Activated T-helper 17 cell treated with anti-CD3 and anti-CD28 coated beads, Interleukin-2, amount 50 U/mL, for 72 hours (primary cell): ENCODE measurements at regions not wholly inside any gene's neighbourhood (a gene's known extent, or its start where the extent isn't known, plus 50 kb on each side); places are given as distances from the start of the nearest gene placed in this dataset.

Experiments
- ATAC-seq: fragments of 150-1000 bp; cut with Tn5 transposase; replicated peaks from 2 replicates; pipeline ENCODE4 v1.10.0; 2021; ENCODE audit warnings: mild to moderate bottlenecking, moderate library complexity
- H3K27ac Mint-ChIP-seq: one replicate; pipeline ENCODE4 v1.8.0; 2022; ENCODE audit warnings: mixed read lengths
- H3K27me3 Mint-ChIP-seq: one replicate; pipeline ENCODE4 v1.8.0; 2022; ENCODE audit warnings: mixed read lengths
- H3K36me3 Mint-ChIP-seq: one replicate; pipeline ENCODE4 v1.8.0; 2022; ENCODE audit warnings: low read depth, mild to moderate bottlenecking, mixed read lengths
- H3K4me1 Mint-ChIP-seq: one replicate; pipeline ENCODE4 v1.8.0; 2022; ENCODE audit warnings: mixed read lengths
- H3K4me3 Mint-ChIP-seq: one replicate; pipeline ENCODE4 v1.8.0; 2022; ENCODE audit warnings: mild to moderate bottlenecking, mixed read lengths
- H3K9me3 Mint-ChIP-seq: one replicate; pipeline ENCODE4 v1.8.0; 2022; ENCODE audit warnings: mixed read lengths

DNA sequence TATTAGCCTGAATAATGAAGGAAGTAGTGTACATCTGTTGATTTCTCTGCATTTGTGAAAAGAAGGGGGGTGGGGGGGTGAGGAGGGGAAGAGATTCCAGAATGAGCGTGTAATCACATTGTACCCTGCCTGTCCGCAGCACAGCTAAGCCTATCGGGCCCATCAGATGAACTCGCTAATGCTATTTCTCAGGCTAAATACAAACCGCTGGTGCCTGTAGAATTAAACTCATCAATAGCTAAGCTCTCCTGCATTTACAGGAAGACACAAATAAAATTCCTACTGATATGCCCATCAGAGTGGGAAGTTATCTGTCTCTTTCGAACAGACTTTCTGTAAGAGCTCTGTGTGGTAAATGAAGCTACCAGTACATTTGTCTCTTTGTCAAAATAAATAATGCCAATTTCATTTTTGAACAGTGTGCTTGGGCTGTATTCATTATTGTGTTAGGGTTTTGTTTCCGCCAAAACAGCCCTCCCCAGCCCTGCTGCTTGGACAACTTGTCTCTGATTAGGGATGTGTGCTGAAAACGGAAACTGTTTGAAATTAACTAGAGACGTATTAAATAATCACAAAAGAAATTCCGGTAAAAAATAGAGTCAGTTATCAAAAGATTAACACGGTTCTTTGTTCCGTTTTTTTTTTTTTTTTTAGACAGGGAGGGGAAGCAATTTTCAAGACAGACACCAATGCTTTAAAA, 305.4 kb downstream of the TTLL7 start:
- no peak for ATAC-seq
- H3K36me3 Mint-ChIP-seq = no peaks in the 10 kb centered on the region
- no peaks in the 10 kb centered on the region for H3K9me3 Mint-ChIP-seq

GRCh38 chr1:83692524-83693381, 306.2 kb downstream of the TTLL7 start:
- no peaks in the 10 kb centered on the region for H3K4me1 Mint-ChIP-seq
- peak; percentile 52 for ATAC-seq
- peak overlapping the region; percentile 54 for H3K4me3 Mint-ChIP-seq
- H3K27me3 Mint-ChIP-seq = peaks cover 4% of the 10 kb centered on the region
- H3K27ac Mint-ChIP-seq = peak overlapping the region; percentile 30
- H3K36me3 Mint-ChIP-seq = no peaks in the 10 kb centered on the region
- no peaks in the 10 kb centered on the region for H3K9me3 Mint-ChIP-seq

More for the DNA sequence above, 305.4 kb downstream of the TTLL7 start:
- Mint-ChIP-seq H3K4me1 (no peaks in the 10 kb centered on the region), H3K4me3 (peak overlapping the region; percentile 54), H3K27me3 (peaks cover 4% of the 10 kb centered on the region), H3K27ac (peak overlapping the region; percentile 30)

DNA sequence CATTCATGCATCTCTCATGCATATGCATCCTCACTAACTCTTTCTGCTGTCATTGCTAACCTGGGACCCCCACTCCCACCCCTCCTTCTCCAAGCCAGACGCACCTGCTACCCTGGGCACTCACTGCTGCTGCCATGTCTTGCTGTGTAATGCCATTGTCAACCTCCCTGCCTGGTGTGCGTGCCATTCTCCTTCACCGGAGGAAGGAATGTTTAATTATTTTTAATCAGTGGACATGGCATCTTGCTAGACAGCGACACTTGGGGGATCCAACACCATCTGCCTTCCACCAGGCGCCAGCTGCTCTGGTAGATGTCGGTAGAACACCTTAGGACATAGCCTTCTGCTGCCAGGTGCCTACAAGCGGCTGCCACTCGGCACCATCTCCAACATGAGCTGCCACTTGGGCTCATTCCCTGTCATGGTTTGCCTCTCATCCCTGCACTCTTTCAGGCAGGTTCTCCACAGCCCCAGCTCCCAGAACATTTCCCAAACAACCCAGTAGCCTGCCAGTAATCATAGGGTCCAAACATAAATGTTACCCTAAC, 306.9 kb downstream of the TTLL7 start:
- no peak overlapping the region for H3K4me3 Mint-ChIP-seq
- H3K4me1 Mint-ChIP-seq = no peaks in the 10 kb centered on the region
- no peaks in the 10 kb centered on the region for H3K36me3 Mint-ChIP-seq
- no peak overlapping the region for H3K27ac Mint-ChIP-seq
- H3K27me3 Mint-ChIP-seq = peaks cover 4% of the 10 kb centered on the region
- no peaks in the 10 kb centered on the region for H3K9me3 Mint-ChIP-seq
- no peak for ATAC-seq

DNA sequence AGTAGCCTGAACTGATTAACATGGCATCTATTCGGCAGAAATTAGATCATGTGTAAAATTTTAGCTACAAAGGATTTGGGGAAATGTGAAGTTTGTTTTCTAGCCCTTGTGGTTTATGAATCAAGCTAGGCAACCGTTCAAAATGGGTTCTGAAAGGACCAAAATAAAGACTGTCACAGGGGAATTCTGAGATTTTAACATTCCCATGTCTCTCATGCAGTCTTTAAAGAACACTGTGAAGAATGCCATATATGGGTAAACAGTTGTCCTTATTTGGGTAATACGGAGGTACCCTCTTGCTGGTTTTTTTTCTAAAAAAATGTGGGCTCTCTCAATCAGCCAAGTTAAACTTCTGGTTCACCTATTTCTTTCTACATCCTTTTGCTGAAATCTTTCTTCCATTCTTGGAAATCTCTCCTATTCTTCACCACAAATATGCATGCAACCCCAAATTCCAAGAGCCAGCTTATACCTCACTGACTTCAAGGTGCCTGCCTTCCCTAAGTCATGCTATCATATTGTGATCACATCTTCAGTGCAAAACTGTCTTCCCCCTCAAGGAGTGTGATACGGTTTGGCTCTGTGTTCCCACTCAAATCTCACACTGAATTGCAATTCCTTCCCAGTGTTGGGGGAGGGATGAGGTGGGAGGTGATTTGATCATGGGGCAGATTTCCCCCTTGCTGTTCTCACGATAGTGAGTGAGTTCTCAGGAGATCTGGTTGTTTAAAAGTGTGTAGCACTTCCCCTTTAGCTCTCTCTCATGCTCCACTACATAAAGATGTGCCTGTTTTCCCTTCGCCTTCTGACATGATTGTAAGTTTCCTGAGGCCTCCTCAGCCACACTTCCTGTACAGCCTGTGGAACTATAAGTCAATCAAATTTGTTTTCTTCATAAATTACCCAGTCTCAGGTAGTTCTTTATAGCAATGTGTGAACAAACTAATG, 308.7 kb downstream of the TTLL7 start:
- Mint-ChIP-seq H3K27me3 (no peaks in the 10 kb centered on the region), H3K9me3 (no peaks in the 10 kb centered on the region), H3K4me3 (no peak overlapping the region), H3K27ac (no peak overlapping the region), H3K36me3 (no peaks in the 10 kb centered on the region), H3K4me1 (no peaks in the 10 kb centered on the region)
- no peak for ATAC-seq

DNA sequence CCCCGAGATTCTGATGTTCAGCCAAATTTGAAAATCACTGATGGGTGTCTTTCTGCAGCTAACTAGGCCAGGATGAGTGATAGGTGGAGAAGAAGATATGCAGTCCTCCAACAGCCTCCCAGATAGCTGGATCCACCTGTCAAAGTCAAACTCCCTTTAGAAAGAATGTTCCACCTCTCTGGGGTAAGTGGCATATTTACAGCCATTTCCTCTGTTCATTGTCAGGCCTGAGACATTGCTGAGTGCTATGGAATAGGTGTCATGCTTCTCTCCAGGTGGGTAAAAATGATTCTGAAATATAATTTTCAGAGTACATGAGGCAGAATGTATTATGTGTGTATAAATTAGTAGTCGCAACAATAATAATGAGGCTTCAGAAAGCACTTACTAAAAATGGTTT, 316.8 kb downstream of the TTLL7 start:
- Mint-ChIP-seq H3K4me1 (no peaks in the 10 kb centered on the region), H3K36me3 (no peaks in the 10 kb centered on the region), H3K27ac (no peak overlapping the region), H3K27me3 (no peaks in the 10 kb centered on the region), H3K4me3 (no peak overlapping the region), H3K9me3 (peaks cover 4% of the 10 kb centered on the region)
- ATAC-seq = no peak

- Mint-ChIP-seq H3K4me3 (no peak overlapping the region), H3K9me3 (no peaks in the 10 kb centered on the region), H3K27ac (no peak overlapping the region), H3K36me3 (no peaks in the 10 kb centered on the region), H3K27me3 (no peaks in the 10 kb centered on the region), H3K4me1 (no peaks in the 10 kb centered on the region)
- no peak for ATAC-seq
Measured at GRCh38 chr1:83676106-83676505, 322.8 kb downstream of the TTLL7 start.

- H3K4me3 Mint-ChIP-seq = no peak overlapping the region
- H3K4me1 Mint-ChIP-seq = no peaks in the 10 kb centered on the region
- H3K9me3 Mint-ChIP-seq = no peaks in the 10 kb centered on the region
- ATAC-seq = peak; percentile 56
- H3K27me3 Mint-ChIP-seq = no peaks in the 10 kb centered on the region
- H3K36me3 Mint-ChIP-seq = no peaks in the 10 kb centered on the region
- H3K27ac Mint-ChIP-seq = no peak overlapping the region
Measured at GRCh38 chr1:83673312-83673711, 325.6 kb downstream of the TTLL7 start.

DNA sequence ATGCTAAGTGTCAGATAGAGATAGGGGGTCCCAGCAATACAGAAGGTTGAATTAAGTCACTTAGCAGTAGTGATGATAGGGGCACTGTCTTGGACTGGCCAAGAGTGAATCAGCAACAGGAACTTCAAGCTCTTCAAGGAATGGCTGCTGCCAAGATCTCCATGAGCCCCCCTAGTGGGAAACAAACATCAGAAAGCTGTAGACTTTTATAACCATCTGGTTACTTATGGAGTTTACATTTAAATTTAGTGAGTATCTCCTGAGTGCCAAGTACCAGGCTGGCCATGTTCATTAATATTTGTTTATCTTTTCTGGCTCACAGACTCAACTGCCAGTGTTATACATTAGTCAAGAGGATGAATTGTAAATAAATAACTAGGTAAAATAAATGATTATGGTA, 327.3 kb downstream of the TTLL7 start:
- Mint-ChIP-seq H3K27ac (no peak overlapping the region), H3K4me1 (no peaks in the 10 kb centered on the region), H3K4me3 (no peak overlapping the region), H3K9me3 (peaks cover 5% of the 10 kb centered on the region), H3K27me3 (no peaks in the 10 kb centered on the region), H3K36me3 (no peaks in the 10 kb centered on the region)
- no peak for ATAC-seq

DNA sequence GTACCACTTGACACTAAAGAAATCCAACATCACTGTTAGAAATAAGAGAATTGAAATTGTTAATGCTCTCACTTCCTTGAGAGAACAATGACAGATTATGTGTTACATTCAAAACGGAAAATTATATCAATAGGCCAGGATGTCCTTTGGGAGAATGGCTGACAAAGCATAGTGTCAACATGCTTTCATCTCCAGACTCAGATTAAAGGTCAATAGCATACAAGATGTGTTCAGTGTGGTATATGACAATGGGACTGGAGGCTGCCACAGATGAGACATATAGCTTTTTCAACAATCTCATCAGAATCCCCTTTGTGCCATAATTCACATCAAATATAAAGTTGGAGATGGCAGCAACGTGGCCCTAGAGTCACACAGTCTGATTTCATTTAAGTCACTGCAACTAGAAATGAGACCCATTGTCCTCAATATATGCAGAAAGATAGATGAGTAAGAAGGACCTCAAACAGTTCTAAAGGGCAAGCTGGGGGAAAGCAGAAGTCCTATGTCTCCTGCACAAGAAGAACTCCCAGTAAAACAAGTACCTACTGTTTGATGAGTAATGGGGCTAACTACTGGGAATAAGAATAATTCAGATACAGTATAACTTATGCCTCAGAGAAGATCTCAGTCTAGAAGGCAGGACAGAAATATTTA, 327.9 kb downstream of the TTLL7 start:
- ATAC-seq = peak; percentile 48
- peaks cover 5% of the 10 kb centered on the region for H3K9me3 Mint-ChIP-seq
- no peaks in the 10 kb centered on the region for H3K27me3 Mint-ChIP-seq
- H3K36me3 Mint-ChIP-seq = no peaks in the 10 kb centered on the region
- H3K4me1 Mint-ChIP-seq = no peaks in the 10 kb centered on the region
- H3K4me3 Mint-ChIP-seq = no peak overlapping the region
- no peak overlapping the region for H3K27ac Mint-ChIP-seq

GRCh38 chr1:83641796-83642443, 357.0 kb downstream of the TTLL7 start:
- H3K4me3 Mint-ChIP-seq = no peak overlapping the region
- no peaks in the 10 kb centered on the region for H3K27me3 Mint-ChIP-seq
- H3K9me3 Mint-ChIP-seq = peaks cover 4% of the 10 kb centered on the region
- H3K4me1 Mint-ChIP-seq = no peaks in the 10 kb centered on the region
- ATAC-seq = no peak
- no peak overlapping the region for H3K27ac Mint-ChIP-seq
- H3K36me3 Mint-ChIP-seq = no peaks in the 10 kb centered on the region

GRCh38 chr1:83641206-83641658, 357.7 kb downstream of the TTLL7 start:
- Mint-ChIP-seq H3K36me3 (no peaks in the 10 kb centered on the region), H3K9me3 (peaks cover 4% of the 10 kb centered on the region), H3K27me3 (no peaks in the 10 kb centered on the region), H3K27ac (no peak overlapping the region), H3K4me1 (no peaks in the 10 kb centered on the region), H3K4me3 (no peak overlapping the region)
- ATAC-seq = peak; percentile 31

DNA sequence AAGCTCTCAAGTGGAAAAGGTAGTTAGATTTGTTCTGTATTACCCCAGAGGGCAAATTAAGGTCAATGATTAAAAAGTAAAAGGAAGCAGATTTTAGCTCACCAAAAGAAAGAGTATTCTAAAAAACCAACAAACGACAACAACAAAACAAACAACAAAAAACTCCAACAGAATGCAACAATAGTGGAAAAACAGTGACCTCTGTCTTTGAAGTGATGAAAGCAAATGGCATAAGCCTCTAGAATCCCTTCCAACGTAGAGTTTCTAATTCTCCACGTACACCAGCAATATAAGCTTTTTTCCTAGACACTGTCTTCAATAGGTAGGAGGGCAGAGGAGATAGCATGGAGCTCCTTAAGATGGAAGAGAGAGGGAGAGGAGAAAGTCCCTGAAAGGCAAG, 359.1 kb downstream of the TTLL7 start:
- Mint-ChIP-seq H3K27me3 (no peaks in the 10 kb centered on the region), H3K4me1 (no peaks in the 10 kb centered on the region), H3K4me3 (no peak overlapping the region), H3K36me3 (no peaks in the 10 kb centered on the region), H3K9me3 (peaks cover 4% of the 10 kb centered on the region), H3K27ac (no peak overlapping the region)
- no peak for ATAC-seq

- H3K36me3 Mint-ChIP-seq = no peaks in the 10 kb centered on the region
- H3K27me3 Mint-ChIP-seq = no peaks in the 10 kb centered on the region
Measured at GRCh38 chr1:83637586-83637985, 361.3 kb downstream of the TTLL7 start.

More at GRCh38 chr1:83637586-83637985, 361.3 kb downstream of the TTLL7 start:
- ATAC-seq = no peak
- Mint-ChIP-seq H3K4me3 (no peak overlapping the region), H3K9me3 (no peaks in the 10 kb centered on the region), H3K4me1 (no peaks in the 10 kb centered on the region), H3K27ac (no peak overlapping the region)
